ENCODE measurements at regions not wholly inside any gene's neighbourhood (a gene's known extent, or its start where the extent isn't known, plus 50 kb on each side); places are given as distances from the start of the nearest gene placed in this dataset.

DNA sequence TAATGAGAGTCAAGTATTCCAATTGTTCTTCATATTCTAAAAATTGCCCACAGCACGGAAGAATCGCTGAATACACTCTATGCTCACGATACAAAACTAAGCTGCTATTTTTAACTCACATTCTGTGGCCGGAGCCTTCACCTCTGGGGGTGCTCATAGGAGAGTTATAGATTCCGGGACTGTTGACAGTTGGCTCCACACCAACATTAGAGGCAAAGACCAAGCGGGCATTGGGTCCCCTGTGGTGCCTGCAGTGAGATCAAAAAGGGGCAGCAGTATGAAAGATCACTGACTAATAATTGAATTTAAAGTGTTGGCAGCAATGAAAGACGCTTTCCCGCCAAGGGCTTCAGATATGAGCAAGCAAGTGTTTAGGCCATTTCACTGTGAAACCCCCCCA lies 146.0 kb downstream of the TMEM144 start:
- TF ChIP-seq FOXM1 (IDR thresholded peaks at IDR 0.05; ENCODE audit: borderline replicate concordance) (no peak), SUZ12 (IDR thresholded peaks at IDR 0.05) (no peak)
- TF ChIP-seq, protein P1, sequence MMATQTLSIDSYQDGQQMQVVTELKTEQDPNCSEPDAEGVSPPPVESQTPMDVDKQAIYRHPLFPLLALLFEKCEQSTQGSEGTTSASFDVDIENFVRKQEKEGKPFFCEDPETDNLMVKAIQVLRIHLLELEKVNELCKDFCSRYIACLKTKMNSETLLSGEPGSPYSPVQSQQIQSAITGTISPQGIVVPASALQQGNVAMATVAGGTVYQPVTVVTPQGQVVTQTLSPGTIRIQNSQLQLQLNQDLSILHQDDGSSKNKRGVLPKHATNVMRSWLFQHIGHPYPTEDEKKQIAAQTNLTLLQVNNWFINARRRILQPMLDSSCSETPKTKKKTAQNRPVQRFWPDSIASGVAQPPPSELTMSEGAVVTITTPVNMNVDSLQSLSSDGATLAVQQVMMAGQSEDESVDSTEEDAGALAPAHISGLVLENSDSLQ (IDR thresholded peaks at IDR 0.05): no peak

Data from HEK293T (cell line).